Neural cell (in vitro differentiated cells): ENCODE measurements at regions not wholly inside any gene's neighbourhood (a gene's known extent, or its start where the extent isn't known, plus 50 kb on each side); places are given as distances from the start of the nearest gene placed in this dataset.

Experiments used
- H2AFZ ChIP-seq: fragments of 200-600, 300-800 bp; sonication (generic), shearing (Covaris generic); 2 replicates; pipeline ENCODE4 v1.6.0; 2014; ENCODE audit warnings: low read depth, mild to moderate bottlenecking, antibody characterized with exemption, low read length, moderate library complexity
- H3F3A ChIP-seq: fragments of 200-600 bp; shearing (Covaris generic); 2 replicates; pipeline ENCODE4 v1.6.1; 2016; ENCODE audit warnings: mild to moderate bottlenecking, moderate library complexity, mixed read lengths, antibody characterized with exemption, low read length; ENCODE audit not compliant: insufficient read depth, poor library complexity, severe bottlenecking
- H3K27ac ChIP-seq: fragments of 200-600, 300-800 bp; sonication (generic), shearing (Covaris generic); 2 replicates; pipeline ENCODE4 v1.5.1; 2014; ENCODE audit warnings: mild to moderate bottlenecking, low read length, moderate library complexity
- H3K27me3 ChIP-seq: fragments of 300-800, 200-600 bp; sonication (generic), shearing (Covaris generic); 2 replicates; pipeline ENCODE4 v1.6.0; 2014; ENCODE audit warnings: mild to moderate bottlenecking, low read depth, low read length, moderate library complexity; ENCODE audit not compliant: insufficient read depth
- H3K36me3 ChIP-seq: fragments of 300-800, 200-600 bp; sonication (generic), shearing (Covaris generic); 2 replicates; pipeline ENCODE4 v1.5.1; 2014; ENCODE audit warnings: mild to moderate bottlenecking, antibody characterized with exemption, low read length, moderate library complexity; ENCODE audit not compliant: insufficient read depth
- H3K4me2 ChIP-seq: fragments of 300-800, 200-600 bp; sonication (generic), shearing (Covaris generic); 2 replicates; pipeline ENCODE4 v1.6.0; 2014; ENCODE audit warnings: mild to moderate bottlenecking, low read length
- H3K4me3 ChIP-seq: fragments of 300-800, 200-600 bp; sonication (generic), shearing (Covaris generic); 2 replicates; pipeline ENCODE4 v1.5.1; 2014; ENCODE audit warnings: mild to moderate bottlenecking, low read length, moderate library complexity
- H3K79me2 ChIP-seq: fragments of 200-600 bp; shearing (Covaris generic); replicated peaks from 2 replicates; pipeline ENCODE4 v1.6.0; 2014; ENCODE audit warnings: mild to moderate bottlenecking, low read length, moderate library complexity; ENCODE audit not compliant: insufficient read depth
- H3K9ac ChIP-seq: fragments of 300-800, 200-600 bp; sonication (generic), shearing (Covaris generic); 2 replicates; pipeline ENCODE4 v1.6.1; 2016; ENCODE audit warnings: mild to moderate bottlenecking, low read length, mixed read lengths
- H3K9me2 ChIP-seq: fragments of 200-600 bp; shearing (Covaris generic); 2 replicates; pipeline ENCODE4 v1.6.1; 2016; ENCODE audit warnings: mild to moderate bottlenecking, low read length, mixed read lengths; ENCODE audit not compliant: insufficient read depth
- H3K9me3 ChIP-seq: fragments of 200-600, 300-800 bp; sonication (generic), shearing (Covaris generic); 2 replicates; pipeline ENCODE4 v1.6.1; 2016; ENCODE audit warnings: mild to moderate bottlenecking, mixed run types, low read length, moderate library complexity, mixed read lengths
- H4K20me1 ChIP-seq: fragments of 200-600 bp; shearing (Covaris generic); 2 replicates; pipeline ENCODE4 v1.6.1; 2016; ENCODE audit warnings: mild to moderate bottlenecking, mixed run types; ENCODE audit not compliant: insufficient read depth
- EP300 ChIP-seq: fragments of 450-650 bp; conservative IDR thresholded peaks from 2 replicates; pipeline ENCODE4 v1.6.1; 2014; ENCODE audit warnings: antibody characterized with exemption, mild to moderate bottlenecking, moderate library complexity; ENCODE audit not compliant: poor library complexity, severe bottlenecking
- EZH2 ChIP-seq: fragments of 200-600, 300-800 bp; shearing (Covaris generic), sonication (generic); IDR thresholded peaks from 2 replicates; pipeline ENCODE4 v1.6.1; 2014; ENCODE audit warnings: antibody characterized with exemption, low read length, borderline replicate concordance, mild to moderate bottlenecking; ENCODE audit not compliant: insufficient read depth, poor library complexity, severe bottlenecking
- MXI1 ChIP-seq: fragments of 450-650 bp; conservative IDR thresholded peaks from 2 replicates; pipeline ENCODE4 v1.6.1; 2014; ENCODE audit warnings: antibody characterized with exemption, mild to moderate bottlenecking; ENCODE audit not compliant: poor library complexity, severe bottlenecking
- POLR2AphosphoS5 ChIP-seq: IDR thresholded peaks from 2 replicates; pipeline ENCODE4 v1.6.1; 2012
- RAD21 ChIP-seq: fragments of 450-650 bp; conservative IDR thresholded peaks from 2 replicates; pipeline ENCODE4 v1.6.1; 2014; ENCODE audit warnings: antibody characterized with exemption, mild to moderate bottlenecking, moderate library complexity
- SMC3 ChIP-seq: fragments of 450-650 bp; conservative IDR thresholded peaks from 2 replicates; pipeline ENCODE4 v1.6.1; 2014; ENCODE audit warnings: antibody characterized with exemption, mild to moderate bottlenecking, moderate library complexity; ENCODE audit not compliant: poor library complexity
- TAF1 ChIP-seq: IDR thresholded peaks from 2 replicates; pipeline ENCODE4 v1.6.1; 2012; ENCODE audit warnings: low read depth
- TF ChIP-seq, protein P1 (sequence below): IDR thresholded peaks from 2 replicates; pipeline ENCODE4 v1.6.1; 2012; ENCODE audit warnings: borderline replicate concordance
- TF ChIP-seq, protein P2 (sequence below): fragments of 450-650 bp; IDR thresholded peaks from 2 replicates; pipeline ENCODE4 v1.5.1; 2014; ENCODE audit warnings: antibody characterized with exemption, mild to moderate bottlenecking, moderate library complexity; ENCODE audit not compliant: poor library complexity, severe bottlenecking

DNA sequence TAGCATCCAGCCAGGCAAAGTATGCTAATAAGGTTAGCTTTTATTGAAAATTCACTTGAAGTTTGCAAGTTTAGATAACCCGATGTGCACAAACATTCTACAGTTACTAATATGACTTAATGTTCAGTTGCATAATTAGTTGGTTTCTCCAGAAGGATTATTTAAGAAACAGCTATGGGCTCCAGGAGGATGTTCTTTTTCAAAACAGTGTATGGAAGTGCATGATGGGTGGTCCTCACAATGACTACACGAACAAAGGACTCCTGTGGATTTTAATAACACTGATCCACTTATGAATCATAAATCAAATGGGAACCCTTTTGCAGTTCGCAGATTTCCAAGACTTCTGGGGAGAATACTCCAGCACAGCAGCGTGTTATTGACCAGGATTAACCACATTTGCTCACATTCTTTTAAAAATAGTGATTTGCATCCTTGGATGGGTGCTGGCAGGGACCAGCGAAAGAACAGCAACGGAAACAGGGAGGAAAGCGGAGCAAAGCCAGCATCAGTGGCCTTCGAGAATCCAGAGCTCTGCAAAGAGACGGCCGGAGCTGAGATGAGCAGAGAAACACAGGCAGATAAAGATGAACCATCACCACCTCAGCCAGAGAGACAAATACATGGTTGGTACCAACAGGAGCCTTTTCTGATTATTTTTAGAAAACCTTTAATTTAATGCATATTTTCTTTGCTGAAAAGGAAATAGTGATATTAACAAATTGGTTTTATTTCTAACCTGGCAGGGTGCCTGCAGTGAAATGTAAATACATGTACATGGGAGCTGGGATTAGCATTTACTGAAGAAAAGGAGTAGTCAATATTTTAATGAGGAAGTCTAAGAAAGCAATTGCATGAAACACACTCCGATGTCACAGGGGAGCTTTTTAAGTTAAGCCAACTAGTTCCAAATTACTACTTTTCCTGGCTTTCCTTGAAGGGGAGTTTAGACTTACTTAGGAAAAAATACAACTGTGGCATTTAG is 623.2 kb upstream of the ZFHX3 start:
- H3K9me2 ChIP-seq, result no peaks in the 10 kb centered on the region
- H3K4me2 ChIP-seq, result peak overlapping the region; percentile 60
- TF ChIP-seq, protein P1, sequence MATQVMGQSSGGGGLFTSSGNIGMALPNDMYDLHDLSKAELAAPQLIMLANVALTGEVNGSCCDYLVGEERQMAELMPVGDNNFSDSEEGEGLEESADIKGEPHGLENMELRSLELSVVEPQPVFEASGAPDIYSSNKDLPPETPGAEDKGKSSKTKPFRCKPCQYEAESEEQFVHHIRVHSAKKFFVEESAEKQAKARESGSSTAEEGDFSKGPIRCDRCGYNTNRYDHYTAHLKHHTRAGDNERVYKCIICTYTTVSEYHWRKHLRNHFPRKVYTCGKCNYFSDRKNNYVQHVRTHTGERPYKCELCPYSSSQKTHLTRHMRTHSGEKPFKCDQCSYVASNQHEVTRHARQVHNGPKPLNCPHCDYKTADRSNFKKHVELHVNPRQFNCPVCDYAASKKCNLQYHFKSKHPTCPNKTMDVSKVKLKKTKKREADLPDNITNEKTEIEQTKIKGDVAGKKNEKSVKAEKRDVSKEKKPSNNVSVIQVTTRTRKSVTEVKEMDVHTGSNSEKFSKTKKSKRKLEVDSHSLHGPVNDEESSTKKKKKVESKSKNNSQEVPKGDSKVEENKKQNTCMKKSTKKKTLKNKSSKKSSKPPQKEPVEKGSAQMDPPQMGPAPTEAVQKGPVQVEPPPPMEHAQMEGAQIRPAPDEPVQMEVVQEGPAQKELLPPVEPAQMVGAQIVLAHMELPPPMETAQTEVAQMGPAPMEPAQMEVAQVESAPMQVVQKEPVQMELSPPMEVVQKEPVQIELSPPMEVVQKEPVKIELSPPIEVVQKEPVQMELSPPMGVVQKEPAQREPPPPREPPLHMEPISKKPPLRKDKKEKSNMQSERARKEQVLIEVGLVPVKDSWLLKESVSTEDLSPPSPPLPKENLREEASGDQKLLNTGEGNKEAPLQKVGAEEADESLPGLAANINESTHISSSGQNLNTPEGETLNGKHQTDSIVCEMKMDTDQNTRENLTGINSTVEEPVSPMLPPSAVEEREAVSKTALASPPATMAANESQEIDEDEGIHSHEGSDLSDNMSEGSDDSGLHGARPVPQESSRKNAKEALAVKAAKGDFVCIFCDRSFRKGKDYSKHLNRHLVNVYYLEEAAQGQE, result peak; percentile 87
- TF ChIP-seq RAD21 (peak; percentile 47), SMC3 (peak; percentile 50), EZH2 (no peak), MXI1 (no peak), POLR2AphosphoS5 (peak; percentile 52), TAF1 (peak; percentile 45), EP300 (peak; percentile 25)
- TF ChIP-seq, protein P2, sequence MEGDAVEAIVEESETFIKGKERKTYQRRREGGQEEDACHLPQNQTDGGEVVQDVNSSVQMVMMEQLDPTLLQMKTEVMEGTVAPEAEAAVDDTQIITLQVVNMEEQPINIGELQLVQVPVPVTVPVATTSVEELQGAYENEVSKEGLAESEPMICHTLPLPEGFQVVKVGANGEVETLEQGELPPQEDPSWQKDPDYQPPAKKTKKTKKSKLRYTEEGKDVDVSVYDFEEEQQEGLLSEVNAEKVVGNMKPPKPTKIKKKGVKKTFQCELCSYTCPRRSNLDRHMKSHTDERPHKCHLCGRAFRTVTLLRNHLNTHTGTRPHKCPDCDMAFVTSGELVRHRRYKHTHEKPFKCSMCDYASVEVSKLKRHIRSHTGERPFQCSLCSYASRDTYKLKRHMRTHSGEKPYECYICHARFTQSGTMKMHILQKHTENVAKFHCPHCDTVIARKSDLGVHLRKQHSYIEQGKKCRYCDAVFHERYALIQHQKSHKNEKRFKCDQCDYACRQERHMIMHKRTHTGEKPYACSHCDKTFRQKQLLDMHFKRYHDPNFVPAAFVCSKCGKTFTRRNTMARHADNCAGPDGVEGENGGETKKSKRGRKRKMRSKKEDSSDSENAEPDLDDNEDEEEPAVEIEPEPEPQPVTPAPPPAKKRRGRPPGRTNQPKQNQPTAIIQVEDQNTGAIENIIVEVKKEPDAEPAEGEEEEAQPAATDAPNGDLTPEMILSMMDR, result no peak
- no peaks in the 10 kb centered on the region for H3K9me3 ChIP-seq
- peaks cover 16% of the 10 kb centered on the region for H3K79me2 ChIP-seq
- no peaks in the 10 kb centered on the region for H4K20me1 ChIP-seq
- H3K4me3 ChIP-seq, result peak overlapping the region; percentile 61
- no peaks in the 10 kb centered on the region for H3K36me3 ChIP-seq
- H3K27me3 ChIP-seq, result no peaks in the 10 kb centered on the region
- no peaks in the 10 kb centered on the region for H3F3A ChIP-seq
- H2AFZ ChIP-seq, result peak overlapping the region; percentile 33
- H3K9ac ChIP-seq, result peak overlapping the region; percentile 70
- peak overlapping the region; percentile 89 for H3K27ac ChIP-seq

DNA sequence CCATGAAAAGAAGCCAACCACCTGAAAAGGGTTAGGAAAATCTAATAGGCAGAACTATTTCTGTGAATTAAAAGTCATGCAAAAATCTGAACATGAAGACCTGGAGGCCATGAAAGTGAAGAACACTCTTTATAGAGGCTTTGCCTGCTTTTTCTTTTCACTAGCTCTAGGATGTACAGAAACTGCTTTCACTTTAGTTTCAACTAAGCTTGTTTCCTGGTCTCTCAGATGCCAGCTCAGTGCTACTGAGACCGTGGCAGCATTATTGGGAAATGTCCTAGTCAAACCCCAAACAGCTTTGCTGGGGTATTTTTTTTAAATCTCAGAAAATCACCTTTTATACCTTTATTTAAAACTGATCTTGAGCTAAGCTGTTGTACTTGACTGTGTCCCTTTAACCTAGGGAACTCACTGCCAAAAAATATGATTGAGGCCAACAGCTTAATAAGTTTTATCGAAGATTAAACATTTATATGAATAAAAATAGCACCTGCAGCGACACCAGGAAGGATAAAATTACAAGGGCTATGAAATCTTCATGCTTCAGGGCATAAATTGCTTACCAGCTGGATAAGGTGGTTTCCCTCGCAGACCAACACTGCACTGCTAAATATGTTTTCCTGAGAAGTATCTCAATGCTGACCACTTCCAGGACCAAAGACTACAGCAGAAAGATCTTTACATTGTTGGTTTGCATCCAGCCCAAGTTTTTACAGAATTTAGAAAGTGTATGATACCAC is 621.8 kb upstream of the ZFHX3 start:
- H3F3A ChIP-seq, result no peaks in the 10 kb centered on the region
- H3K9ac ChIP-seq, result no peak overlapping the region
- peaks cover 15% of the 10 kb centered on the region for H3K79me2 ChIP-seq
- H3K4me3 ChIP-seq, result no peak overlapping the region
- H3K36me3 ChIP-seq, result no peaks in the 10 kb centered on the region
- no peaks in the 10 kb centered on the region for H3K9me3 ChIP-seq
- H3K4me2 ChIP-seq, result no peak overlapping the region
- no peak overlapping the region for H3K27ac ChIP-seq
- no peaks in the 10 kb centered on the region for H3K27me3 ChIP-seq
- H2AFZ ChIP-seq, result no peak overlapping the region
- no peaks in the 10 kb centered on the region for H4K20me1 ChIP-seq
- no peaks in the 10 kb centered on the region for H3K9me2 ChIP-seq
- TF ChIP-seq SMC3 (no peak), EP300 (no peak), MXI1 (no peak), EZH2 (no peak), TAF1 (no peak), POLR2AphosphoS5 (no peak), RAD21 (no peak)
- TF ChIP-seq, protein P1, result no peak
- TF ChIP-seq, protein P2, result no peak
